Fibroblast of lung (primary cell): ENCODE measurements at regions not wholly inside any gene's neighbourhood (a gene's known extent, or its start where the extent isn't known, plus 50 kb on each side); places are given as distances from the start of the nearest gene placed in this dataset.

Source experiments
- DNase-seq, 2 donors: peaks; one replicate each; pipeline versions ENCODE4 v3.0.0 to v3.0.0-alpha.2; 2010; ENCODE audit warnings: low read depth in 2 of 2
- H2AFZ ChIP-seq: 2 replicates; pipeline ENCODE4 v1.5.1; 2012; ENCODE audit warnings: low read length, control low read depth, inconsistent platforms
- H3K27ac ChIP-seq: 2 replicates; pipeline ENCODE4 v1.5.1; 2011; ENCODE audit warnings: low read length, control low read depth; ENCODE audit not compliant: insufficient read depth
- H3K27me3 ChIP-seq: 2 replicates; pipeline ENCODE4 v1.5.1; 2011; ENCODE audit warnings: mild to moderate bottlenecking, low read length; ENCODE audit not compliant: control insufficient read depth, insufficient read depth
- H3K36me3 ChIP-seq: 2 replicates; pipeline ENCODE4 v1.5.1; 2011; ENCODE audit warnings: low read length; ENCODE audit not compliant: control insufficient read depth, insufficient read depth
- H3K4me1 ChIP-seq: 2 replicates; pipeline ENCODE4 v1.5.1; 2011; ENCODE audit warnings: low read length; ENCODE audit not compliant: control insufficient read depth, insufficient read depth; ENCODE audit errors: extremely low read depth
- H3K4me2 ChIP-seq: 2 replicates; pipeline ENCODE4 v1.5.1; 2011; ENCODE audit warnings: low read length, control low read depth; ENCODE audit not compliant: insufficient read depth; ENCODE audit errors: extremely low read depth
- H3K4me3 ChIP-seq, 4 experiments: fragments of 200-600 bp in 1 of 4; sonication (generic) in 1 of 4; replicated peaks in 1 of 4; 2 replicates each; pipeline ENCODE4 v1.5.1; 2011 to 2016; ENCODE audit warnings: low read length in 4 of 4, low read depth in 3 of 4, mild to moderate bottlenecking in 3 of 4, control low read depth in 2 of 4, inconsistent platforms in 1 of 4, mixed read lengths in 1 of 4; ENCODE audit not compliant: insufficient read depth in 1 of 4; ENCODE audit errors: control extremely low read depth in 1 of 4
- H3K79me2 ChIP-seq: 2 replicates; pipeline ENCODE4 v1.5.1; 2012; ENCODE audit warnings: mild to moderate bottlenecking, low read length, inconsistent platforms; ENCODE audit not compliant: control insufficient read depth, insufficient read depth
- H3K9ac ChIP-seq: 2 replicates; pipeline ENCODE4 v1.5.1; 2011; ENCODE audit warnings: mild to moderate bottlenecking, low read length, control low read depth; ENCODE audit not compliant: insufficient read depth
- H3K9me3 ChIP-seq: 2 replicates; pipeline ENCODE4 v1.5.1; 2012; ENCODE audit warnings: low read depth, low read length; ENCODE audit not compliant: control insufficient read depth, insufficient read depth
- H4K20me1 ChIP-seq: 2 replicates; pipeline ENCODE4 v1.5.1; 2011; ENCODE audit warnings: low read length; ENCODE audit not compliant: control insufficient read depth, insufficient read depth; ENCODE audit errors: extremely low read depth
- CTCF ChIP-seq, 2 donors: IDR thresholded peaks in 1 of 2; conservative IDR thresholded peaks in 1 of 2; 1 replicate in 1 of 2; 2 replicates in 1 of 2; pipeline ENCODE4 v1.5.1; 2011 to 2012; ENCODE audit warnings: low read length in 2 of 2, control low read depth in 1 of 2, inconsistent platforms in 1 of 2, low read depth in 1 of 2, mild to moderate bottlenecking in 1 of 2
- EZH2 ChIP-seq: IDR thresholded peaks from 2 replicates; pipeline ENCODE4 v1.5.1; 2012; ENCODE audit warnings: low read length, control low read depth, mild to moderate bottlenecking; ENCODE audit errors: missing control alignments

DNA sequence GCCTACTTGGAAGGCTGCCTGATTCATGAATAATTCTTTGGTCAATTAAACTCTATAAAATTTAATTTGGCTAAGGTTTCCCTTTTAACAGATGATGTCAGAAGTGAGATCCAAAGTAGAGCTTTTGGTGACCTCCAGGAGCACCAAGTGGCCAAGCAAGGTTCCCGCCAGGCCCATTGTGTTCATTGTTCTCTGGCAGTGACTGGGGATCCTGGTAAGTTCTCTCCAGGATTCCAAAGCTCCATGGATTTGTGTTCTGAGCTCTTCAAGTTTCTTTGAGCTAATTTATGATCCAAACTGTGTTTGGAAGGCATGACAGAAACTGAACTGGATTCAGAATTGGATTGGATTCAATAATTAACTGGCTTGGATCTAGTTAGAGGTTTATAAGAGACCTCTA is 72.0 kb upstream of the ALDH1L1 start:
- Histone ChIP-seq H3K4me1 (no peaks in the 10 kb centered on the region), H3K79me2 (no peaks in the 10 kb centered on the region), H3K27me3 (no peaks in the 10 kb centered on the region), H3K4me2 (no peak overlapping the region), H3K36me3 (no peaks in the 10 kb centered on the region), H3K27ac (no peak overlapping the region), H3K9ac (no peak overlapping the region), H3K9me3 (no peaks in the 10 kb centered on the region), H4K20me1 (no peaks in the 10 kb centered on the region), H2AFZ (no peak overlapping the region), H3K4me3 (no peak overlapping the region)
- no peak for DNase-seq
- no peak for TF ChIP-seq EZH2
- TF ChIP-seq CTCF (conservative IDR thresholded peaks at IDR 0.05 in 1 of 2, IDR thresholded peaks at IDR 0.05 in 1 of 2; ENCODE audit: low read depth in 1 of 2, low read length in 2 of 2) = no peak

DNA sequence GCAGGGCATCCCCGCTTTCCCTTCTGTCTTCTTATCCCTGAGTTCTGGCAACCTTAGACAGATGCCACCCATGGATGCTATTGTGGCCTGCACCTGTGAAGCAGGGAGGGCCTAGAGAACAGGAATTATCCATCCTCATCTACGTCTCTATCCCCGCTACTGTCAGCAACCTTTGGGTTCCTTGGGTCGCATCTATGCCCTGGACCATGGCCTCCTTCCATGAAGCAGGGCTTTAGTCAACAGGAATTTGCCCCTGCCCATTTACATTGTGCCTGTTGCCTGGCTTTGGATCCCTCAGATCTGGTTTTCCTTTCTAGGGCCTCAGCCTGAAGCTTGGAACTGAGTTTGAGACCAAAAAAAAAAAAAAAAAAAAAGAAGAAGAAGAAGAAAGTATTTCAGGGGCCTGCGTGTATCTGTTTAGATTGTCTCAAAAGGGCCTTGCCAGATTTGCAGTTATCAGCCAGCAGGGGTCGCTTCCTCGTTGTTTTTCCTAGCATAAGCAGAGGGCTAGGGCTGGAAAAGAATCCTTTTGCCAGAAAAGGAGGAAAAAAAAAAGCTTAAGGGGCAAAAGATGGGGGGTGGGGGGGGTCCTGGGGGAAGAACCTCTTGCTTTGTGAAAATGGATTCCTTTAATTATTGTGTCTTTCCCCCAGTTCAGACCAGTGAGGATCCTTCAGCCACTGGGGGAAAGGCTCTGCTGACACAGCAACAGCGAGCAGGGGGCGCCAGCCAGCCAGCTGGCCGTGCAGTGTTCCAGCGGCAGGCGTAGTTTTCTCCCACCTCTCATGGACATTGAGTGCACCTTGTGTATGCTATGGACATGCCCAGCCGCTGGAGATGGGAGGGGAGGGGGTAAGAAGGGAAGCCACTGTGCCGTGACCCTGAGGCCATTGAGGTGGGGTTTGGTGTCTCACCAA is 65.7 kb upstream of the ALDH1L1 start:
- H3K9me3 ChIP-seq = no peaks in the 10 kb centered on the region
- H3K9ac ChIP-seq = no peak overlapping the region
- H3K27me3 ChIP-seq = peaks cover 3% of the 10 kb centered on the region
- no peaks in the 10 kb centered on the region for H3K79me2 ChIP-seq
- H3K36me3 ChIP-seq = no peaks in the 10 kb centered on the region
- DNase-seq = peak; percentile 38 to 80
- peak; percentile 62 to 63 for TF ChIP-seq CTCF (conservative IDR thresholded peaks at IDR 0.05 in 1 of 2, IDR thresholded peaks at IDR 0.05 in 1 of 2; ENCODE audit: low read depth in 1 of 2, low read length in 2 of 2)
- no peak for TF ChIP-seq EZH2
- no peaks in the 10 kb centered on the region for H4K20me1 ChIP-seq
- H3K27ac ChIP-seq = no peak overlapping the region
- no peak overlapping the region for H2AFZ ChIP-seq
- H3K4me2 ChIP-seq = no peak overlapping the region
- H3K4me3 ChIP-seq = no peak overlapping the region
- no peaks in the 10 kb centered on the region for H3K4me1 ChIP-seq
